NB4 (cell line): ENCODE measurements at regions not wholly inside any gene's neighbourhood (a gene's known extent, or its start where the extent isn't known, plus 50 kb on each side); places are given as distances from the start of the nearest gene placed in this dataset.

Experiments used
- MYC ChIP-seq: IDR thresholded peaks from 2 replicates; pipeline ENCODE4 v1.6.1; 2011; ENCODE audit warnings: low read depth, low read length
- POLR2A ChIP-seq: IDR thresholded peaks from 2 replicates; pipeline ENCODE4 v1.6.1; 2011; ENCODE audit warnings: mild to moderate bottlenecking; ENCODE audit not compliant: insufficient read length; ENCODE audit errors: extremely low read depth
- TF ChIP-seq, protein P1 (sequence below): IDR thresholded peaks from one replicate; pipeline ENCODE4 v1.5.1; 2012; ENCODE audit warnings: low read depth, low read length

DNA sequence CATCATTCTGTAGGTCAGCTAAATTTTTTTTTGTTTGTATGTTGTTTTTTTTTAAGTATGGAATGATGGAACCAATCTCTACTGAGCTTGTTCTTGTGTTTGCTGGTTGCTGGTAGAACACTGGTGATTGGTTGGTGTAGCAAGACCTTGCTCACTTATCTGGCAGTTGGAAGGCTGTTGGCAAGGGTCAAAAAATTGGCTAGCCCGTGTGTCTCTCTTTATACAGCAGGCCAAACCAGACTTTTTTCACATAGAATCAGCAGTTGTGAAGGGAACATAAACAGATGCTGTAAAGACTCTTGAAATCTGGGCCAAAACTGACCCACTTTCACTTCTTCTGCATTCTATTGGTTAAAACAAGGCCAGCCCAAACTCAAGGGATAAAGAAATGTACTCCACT is 2026.5 kb downstream of the LRRC4C start:
- TF ChIP-seq, protein P1, sequence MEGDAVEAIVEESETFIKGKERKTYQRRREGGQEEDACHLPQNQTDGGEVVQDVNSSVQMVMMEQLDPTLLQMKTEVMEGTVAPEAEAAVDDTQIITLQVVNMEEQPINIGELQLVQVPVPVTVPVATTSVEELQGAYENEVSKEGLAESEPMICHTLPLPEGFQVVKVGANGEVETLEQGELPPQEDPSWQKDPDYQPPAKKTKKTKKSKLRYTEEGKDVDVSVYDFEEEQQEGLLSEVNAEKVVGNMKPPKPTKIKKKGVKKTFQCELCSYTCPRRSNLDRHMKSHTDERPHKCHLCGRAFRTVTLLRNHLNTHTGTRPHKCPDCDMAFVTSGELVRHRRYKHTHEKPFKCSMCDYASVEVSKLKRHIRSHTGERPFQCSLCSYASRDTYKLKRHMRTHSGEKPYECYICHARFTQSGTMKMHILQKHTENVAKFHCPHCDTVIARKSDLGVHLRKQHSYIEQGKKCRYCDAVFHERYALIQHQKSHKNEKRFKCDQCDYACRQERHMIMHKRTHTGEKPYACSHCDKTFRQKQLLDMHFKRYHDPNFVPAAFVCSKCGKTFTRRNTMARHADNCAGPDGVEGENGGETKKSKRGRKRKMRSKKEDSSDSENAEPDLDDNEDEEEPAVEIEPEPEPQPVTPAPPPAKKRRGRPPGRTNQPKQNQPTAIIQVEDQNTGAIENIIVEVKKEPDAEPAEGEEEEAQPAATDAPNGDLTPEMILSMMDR, result no peak
- TF ChIP-seq POLR2A (no peak), MYC (no peak)
